ENCODE measurements at regions not wholly inside any gene's neighbourhood (a gene's known extent, or its start where the extent isn't known, plus 50 kb on each side); places are given as distances from the start of the nearest gene placed in this dataset.

DNA sequence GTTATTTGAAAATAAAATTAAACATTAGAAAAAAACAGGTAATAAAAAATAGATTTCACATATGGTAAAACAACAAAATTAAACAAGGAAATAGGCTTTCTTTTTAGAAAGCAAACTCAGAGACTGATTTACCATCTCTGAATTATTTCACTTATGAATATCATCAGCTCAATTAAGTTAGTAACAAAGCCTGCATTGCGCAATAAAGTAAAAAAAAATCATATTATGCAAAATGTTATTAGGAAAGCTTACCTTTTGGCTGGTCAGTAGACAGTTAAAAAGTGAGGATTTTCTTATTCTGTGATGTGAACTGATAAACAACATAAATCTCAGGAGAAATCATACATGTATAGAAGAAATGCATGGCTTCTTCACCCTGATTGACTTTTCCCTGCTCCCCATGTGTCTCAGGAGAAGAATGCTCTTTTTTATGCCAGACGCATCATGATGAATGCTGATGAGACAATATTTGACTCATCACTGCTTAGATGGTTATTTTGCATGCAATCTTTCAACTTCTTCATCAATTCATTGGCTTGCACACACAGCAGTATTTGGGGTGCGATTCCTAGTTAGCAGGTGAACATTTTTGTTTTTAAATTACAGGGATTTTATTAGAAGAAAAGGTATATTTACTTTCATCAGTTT is 124.5 kb upstream of the USP15 start:
- TF ChIP-seq, protein P1, sequence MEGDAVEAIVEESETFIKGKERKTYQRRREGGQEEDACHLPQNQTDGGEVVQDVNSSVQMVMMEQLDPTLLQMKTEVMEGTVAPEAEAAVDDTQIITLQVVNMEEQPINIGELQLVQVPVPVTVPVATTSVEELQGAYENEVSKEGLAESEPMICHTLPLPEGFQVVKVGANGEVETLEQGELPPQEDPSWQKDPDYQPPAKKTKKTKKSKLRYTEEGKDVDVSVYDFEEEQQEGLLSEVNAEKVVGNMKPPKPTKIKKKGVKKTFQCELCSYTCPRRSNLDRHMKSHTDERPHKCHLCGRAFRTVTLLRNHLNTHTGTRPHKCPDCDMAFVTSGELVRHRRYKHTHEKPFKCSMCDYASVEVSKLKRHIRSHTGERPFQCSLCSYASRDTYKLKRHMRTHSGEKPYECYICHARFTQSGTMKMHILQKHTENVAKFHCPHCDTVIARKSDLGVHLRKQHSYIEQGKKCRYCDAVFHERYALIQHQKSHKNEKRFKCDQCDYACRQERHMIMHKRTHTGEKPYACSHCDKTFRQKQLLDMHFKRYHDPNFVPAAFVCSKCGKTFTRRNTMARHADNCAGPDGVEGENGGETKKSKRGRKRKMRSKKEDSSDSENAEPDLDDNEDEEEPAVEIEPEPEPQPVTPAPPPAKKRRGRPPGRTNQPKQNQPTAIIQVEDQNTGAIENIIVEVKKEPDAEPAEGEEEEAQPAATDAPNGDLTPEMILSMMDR (IDR thresholded peaks at IDR 0.05; ENCODE audit: insufficient read depth, low read length) = no peak
- TF ChIP-seq POLR2AphosphoS5 (IDR thresholded peaks at IDR 0.05; ENCODE audit: low read depth) = no peak
- TF ChIP-seq, protein P2, sequence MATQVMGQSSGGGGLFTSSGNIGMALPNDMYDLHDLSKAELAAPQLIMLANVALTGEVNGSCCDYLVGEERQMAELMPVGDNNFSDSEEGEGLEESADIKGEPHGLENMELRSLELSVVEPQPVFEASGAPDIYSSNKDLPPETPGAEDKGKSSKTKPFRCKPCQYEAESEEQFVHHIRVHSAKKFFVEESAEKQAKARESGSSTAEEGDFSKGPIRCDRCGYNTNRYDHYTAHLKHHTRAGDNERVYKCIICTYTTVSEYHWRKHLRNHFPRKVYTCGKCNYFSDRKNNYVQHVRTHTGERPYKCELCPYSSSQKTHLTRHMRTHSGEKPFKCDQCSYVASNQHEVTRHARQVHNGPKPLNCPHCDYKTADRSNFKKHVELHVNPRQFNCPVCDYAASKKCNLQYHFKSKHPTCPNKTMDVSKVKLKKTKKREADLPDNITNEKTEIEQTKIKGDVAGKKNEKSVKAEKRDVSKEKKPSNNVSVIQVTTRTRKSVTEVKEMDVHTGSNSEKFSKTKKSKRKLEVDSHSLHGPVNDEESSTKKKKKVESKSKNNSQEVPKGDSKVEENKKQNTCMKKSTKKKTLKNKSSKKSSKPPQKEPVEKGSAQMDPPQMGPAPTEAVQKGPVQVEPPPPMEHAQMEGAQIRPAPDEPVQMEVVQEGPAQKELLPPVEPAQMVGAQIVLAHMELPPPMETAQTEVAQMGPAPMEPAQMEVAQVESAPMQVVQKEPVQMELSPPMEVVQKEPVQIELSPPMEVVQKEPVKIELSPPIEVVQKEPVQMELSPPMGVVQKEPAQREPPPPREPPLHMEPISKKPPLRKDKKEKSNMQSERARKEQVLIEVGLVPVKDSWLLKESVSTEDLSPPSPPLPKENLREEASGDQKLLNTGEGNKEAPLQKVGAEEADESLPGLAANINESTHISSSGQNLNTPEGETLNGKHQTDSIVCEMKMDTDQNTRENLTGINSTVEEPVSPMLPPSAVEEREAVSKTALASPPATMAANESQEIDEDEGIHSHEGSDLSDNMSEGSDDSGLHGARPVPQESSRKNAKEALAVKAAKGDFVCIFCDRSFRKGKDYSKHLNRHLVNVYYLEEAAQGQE (IDR thresholded peaks at IDR 0.05; ENCODE audit: insufficient replicate concordance, low read depth) = no peak
- TF ChIP-seq GABPA (IDR thresholded peaks at IDR 0.05; ENCODE audit: low read depth) = no peak
- no peak for TF ChIP-seq SPI1 (IDR thresholded peaks at IDR 0.05; ENCODE audit: borderline replicate concordance, low read depth)
